ENCODE measurements at regions not wholly inside any gene's neighbourhood (a gene's known extent, or its start where the extent isn't known, plus 50 kb on each side); places are given as distances from the start of the nearest gene placed in this dataset.

GRCh38 chr5:3883040-3883439, 287.4 kb downstream of the IRX1 start:
- Histone ChIP-seq H3K4me1 (ENCODE audit: control insufficient read depth, insufficient read depth, low read length) (no peaks in the 10 kb centered on the region), H3K4me3 (ENCODE audit: low read length) (no peak overlapping the region), H3K27ac (ENCODE audit: low read length) (no peak overlapping the region), H3K9me3 (ENCODE audit: control insufficient read depth, low read depth, low read length) (peaks cover 7% of the 10 kb centered on the region), H3K36me3 (ENCODE audit: control insufficient read depth, insufficient read depth, low read length) (no peaks in the 10 kb centered on the region), H3K27me3 (ENCODE audit: control insufficient read depth, insufficient read depth, low read length) (no peaks in the 10 kb centered on the region)
- DNase-seq, result no peak
- no CpG with 5 or more reads among the region's 11 CpGs for WGBS (ENCODE audit: insufficient coverage, low lambda C conversion rate)

GRCh38 chr5:3886524-3887451, 291.2 kb downstream of the IRX1 start:
- 62% methylated on average over 4 of the region's 9 CpGs for WGBS (ENCODE audit: insufficient coverage, low lambda C conversion rate)
- H3K27ac ChIP-seq (ENCODE audit: low read length), result no peak overlapping the region
- peaks cover 4% of the 10 kb centered on the region for H3K9me3 ChIP-seq (ENCODE audit: control insufficient read depth, low read depth, low read length)
- no peak for DNase-seq
- no peaks in the 10 kb centered on the region for H3K4me1 ChIP-seq (ENCODE audit: control insufficient read depth, insufficient read depth, low read length)
- H3K27me3 ChIP-seq (ENCODE audit: control insufficient read depth, insufficient read depth, low read length), result no peaks in the 10 kb centered on the region
- no peak overlapping the region for H3K4me3 ChIP-seq (ENCODE audit: low read length)
- H3K36me3 ChIP-seq (ENCODE audit: control insufficient read depth, insufficient read depth, low read length), result no peaks in the 10 kb centered on the region

GRCh38 chr5:3888310-3888709, 292.7 kb downstream of the IRX1 start:
- Histone ChIP-seq H3K27me3 (ENCODE audit: control insufficient read depth, insufficient read depth, low read length) (no peaks in the 10 kb centered on the region), H3K4me1 (ENCODE audit: control insufficient read depth, insufficient read depth, low read length) (no peaks in the 10 kb centered on the region), H3K4me3 (ENCODE audit: low read length) (no peak overlapping the region), H3K9me3 (ENCODE audit: control insufficient read depth, low read depth, low read length) (no peaks in the 10 kb centered on the region), H3K36me3 (ENCODE audit: control insufficient read depth, insufficient read depth, low read length) (no peaks in the 10 kb centered on the region), H3K27ac (ENCODE audit: low read length) (no peak overlapping the region)
- no peak for DNase-seq
- no CpG with 5 or more reads among the region's 6 CpGs for WGBS (ENCODE audit: insufficient coverage, low lambda C conversion rate)

GRCh38 chr5:3889412-3890142, 293.9 kb downstream of the IRX1 start:
- no peak overlapping the region for H3K27ac ChIP-seq (ENCODE audit: low read length)
- DNase-seq, result no peak
- H3K4me1 ChIP-seq (ENCODE audit: control insufficient read depth, insufficient read depth, low read length), result no peaks in the 10 kb centered on the region
- 50% methylated on average over 1 of the region's 12 CpGs for WGBS (ENCODE audit: insufficient coverage, low lambda C conversion rate)
- H3K27me3 ChIP-seq (ENCODE audit: control insufficient read depth, insufficient read depth, low read length), result no peaks in the 10 kb centered on the region
- no peaks in the 10 kb centered on the region for H3K9me3 ChIP-seq (ENCODE audit: control insufficient read depth, low read depth, low read length)
- H3K4me3 ChIP-seq (ENCODE audit: low read length), result no peak overlapping the region
- H3K36me3 ChIP-seq (ENCODE audit: control insufficient read depth, insufficient read depth, low read length), result no peaks in the 10 kb centered on the region

- H3K27ac ChIP-seq (ENCODE audit: low read length), result no peak overlapping the region
- no peak for DNase-seq
- H3K4me1 ChIP-seq (ENCODE audit: control insufficient read depth, insufficient read depth, low read length), result no peaks in the 10 kb centered on the region
- no CpG with 5 or more reads among the region's 3 CpGs for WGBS (ENCODE audit: insufficient coverage, low lambda C conversion rate)
- H3K36me3 ChIP-seq (ENCODE audit: control insufficient read depth, insufficient read depth, low read length), result no peaks in the 10 kb centered on the region
- H3K4me3 ChIP-seq (ENCODE audit: low read length), result no peak overlapping the region
- no peaks in the 10 kb centered on the region for H3K9me3 ChIP-seq (ENCODE audit: control insufficient read depth, low read depth, low read length)
- H3K27me3 ChIP-seq (ENCODE audit: control insufficient read depth, insufficient read depth, low read length), result no peaks in the 10 kb centered on the region
Measured at GRCh38 chr5:3891113-3891512, 295.5 kb downstream of the IRX1 start.

- peaks cover 4% of the 10 kb centered on the region for H3K9me3 ChIP-seq (ENCODE audit: control insufficient read depth, low read depth, low read length)
- no peak for DNase-seq
- no peaks in the 10 kb centered on the region for H3K27me3 ChIP-seq (ENCODE audit: control insufficient read depth, insufficient read depth, low read length)
- no peak overlapping the region for H3K27ac ChIP-seq (ENCODE audit: low read length)
- H3K4me3 ChIP-seq (ENCODE audit: low read length), result no peak overlapping the region
- H3K4me1 ChIP-seq (ENCODE audit: control insufficient read depth, insufficient read depth, low read length), result no peaks in the 10 kb centered on the region
- no peaks in the 10 kb centered on the region for H3K36me3 ChIP-seq (ENCODE audit: control insufficient read depth, insufficient read depth, low read length)
Measured at GRCh38 chr5:3893527-3893926, 297.9 kb downstream of the IRX1 start.

GRCh38 chr5:3893975-3894374, 298.3 kb downstream of the IRX1 start:
- peaks cover 4% of the 10 kb centered on the region for H3K9me3 ChIP-seq (ENCODE audit: control insufficient read depth, low read depth, low read length)
- no peak overlapping the region for H3K4me3 ChIP-seq (ENCODE audit: low read length)
- no CpG with 5 or more reads among the region's 1 CpG for WGBS (ENCODE audit: insufficient coverage, low lambda C conversion rate)
- H3K4me1 ChIP-seq (ENCODE audit: control insufficient read depth, insufficient read depth, low read length), result no peaks in the 10 kb centered on the region
- H3K27ac ChIP-seq (ENCODE audit: low read length), result no peak overlapping the region
- DNase-seq, result no peak
- H3K36me3 ChIP-seq (ENCODE audit: control insufficient read depth, insufficient read depth, low read length), result no peaks in the 10 kb centered on the region
- H3K27me3 ChIP-seq (ENCODE audit: control insufficient read depth, insufficient read depth, low read length), result no peaks in the 10 kb centered on the region

- H3K4me1 ChIP-seq (ENCODE audit: control insufficient read depth, insufficient read depth, low read length), result no peaks in the 10 kb centered on the region
- H3K27ac ChIP-seq (ENCODE audit: low read length), result no peak overlapping the region
- WGBS (ENCODE audit: insufficient coverage, low lambda C conversion rate), result no CpG with 5 or more reads among the region's 5 CpGs
Measured at GRCh38 chr5:3896098-3896497, 300.5 kb downstream of the IRX1 start.

GRCh38 chr5:3899093-3899492, 303.5 kb downstream of the IRX1 start:
- H3K4me1 ChIP-seq (ENCODE audit: control insufficient read depth, insufficient read depth, low read length), result no peaks in the 10 kb centered on the region
- no peaks in the 10 kb centered on the region for H3K27me3 ChIP-seq (ENCODE audit: control insufficient read depth, insufficient read depth, low read length)
- peaks cover 4% of the 10 kb centered on the region for H3K9me3 ChIP-seq (ENCODE audit: control insufficient read depth, low read depth, low read length)
- no peak overlapping the region for H3K4me3 ChIP-seq (ENCODE audit: low read length)
- no peak overlapping the region for H3K27ac ChIP-seq (ENCODE audit: low read length)
- H3K36me3 ChIP-seq (ENCODE audit: control insufficient read depth, insufficient read depth, low read length), result no peaks in the 10 kb centered on the region
- no peak for DNase-seq
- WGBS (ENCODE audit: insufficient coverage, low lambda C conversion rate), result no CpG with 5 or more reads among the region's 5 CpGs

More at GRCh38 chr5:3896098-3896497, 300.5 kb downstream of the IRX1 start:
- no peak overlapping the region for H3K4me3 ChIP-seq (ENCODE audit: low read length)
- DNase-seq, result no peak
- no peaks in the 10 kb centered on the region for H3K36me3 ChIP-seq (ENCODE audit: control insufficient read depth, insufficient read depth, low read length)
- peaks cover 4% of the 10 kb centered on the region for H3K9me3 ChIP-seq (ENCODE audit: control insufficient read depth, low read depth, low read length)
- no peaks in the 10 kb centered on the region for H3K27me3 ChIP-seq (ENCODE audit: control insufficient read depth, insufficient read depth, low read length)

- no peaks in the 10 kb centered on the region for H3K27me3 ChIP-seq (ENCODE audit: control insufficient read depth, insufficient read depth, low read length)
- WGBS (ENCODE audit: insufficient coverage, low lambda C conversion rate), result no CpG with 5 or more reads among the region's 8 CpGs
- H3K36me3 ChIP-seq (ENCODE audit: control insufficient read depth, insufficient read depth, low read length), result no peaks in the 10 kb centered on the region
- peaks cover 3% of the 10 kb centered on the region for H3K9me3 ChIP-seq (ENCODE audit: control insufficient read depth, low read depth, low read length)
- H3K4me1 ChIP-seq (ENCODE audit: control insufficient read depth, insufficient read depth, low read length), result no peaks in the 10 kb centered on the region
- no peak for DNase-seq
- no peak overlapping the region for H3K4me3 ChIP-seq (ENCODE audit: low read length)
- H3K27ac ChIP-seq (ENCODE audit: low read length), result no peak overlapping the region
Measured at GRCh38 chr5:3904584-3904983, 309.0 kb downstream of the IRX1 start.
